Uterus (tissue), 2 donors: ENCODE measurements at regions not wholly inside any gene's neighbourhood (a gene's known extent, or its start where the extent isn't known, plus 50 kb on each side); places are given as distances from the start of the nearest gene placed in this dataset.

Experiments
- CTCF ChIP-seq, 4 experiments: fragments of 200-600 bp in 2 of 4; fragments of 450-650 bp in 2 of 4; sonication (generic) in 2 of 4; IDR thresholded peaks; one replicate each; pipeline ENCODE4 v1.5.1; 2016 to 2019; ENCODE audit warnings: antibody characterized with exemption in 4 of 4, mild to moderate bottlenecking in 2 of 4, moderate library complexity in 1 of 4
- POLR2A ChIP-seq, 2 donors: fragments of 450-650 bp; IDR thresholded peaks; one replicate each; pipeline ENCODE4 v1.6.1; 2016; ENCODE audit warnings: antibody characterized with exemption in 2 of 2, mild to moderate bottlenecking in 1 of 2, moderate library complexity in 1 of 2

GRCh38 chr10:36704124-36704523 lies 421.3 kb upstream of the ANKRD30A start:
- TF ChIP-seq POLR2A (IDR thresholded peaks at IDR 0.05) (no peak), CTCF (IDR thresholded peaks at IDR 0.05) (no peak)
